NOMO-1 treated with DMSO at 0.1 percent for 48 hours (cell line): ENCODE measurements at regions not wholly inside any gene's neighbourhood (a gene's known extent, or its start where the extent isn't known, plus 50 kb on each side); places are given as distances from the start of the nearest gene placed in this dataset.
A peak's percentile ranks its signal among the peaks of the same experiment; 100 is the strongest.
"Not testable (repeated sequence)": the region's sequence is repeated elsewhere in the genome, so short reads cannot be mapped to it uniquely, and the experiment has no call there.

Experiments used
- DNase-seq: peaks from one replicate; lab custom pipeline; 2025; ENCODE audit not compliant: unreplicated experiment; lab: John Stamatoyannopoulos, UW

- DNase-seq: no peak
Measured at GRCh38 chr17:20733923-20734322, 154.4 kb downstream of the CDRT15L2 start.

DNA sequence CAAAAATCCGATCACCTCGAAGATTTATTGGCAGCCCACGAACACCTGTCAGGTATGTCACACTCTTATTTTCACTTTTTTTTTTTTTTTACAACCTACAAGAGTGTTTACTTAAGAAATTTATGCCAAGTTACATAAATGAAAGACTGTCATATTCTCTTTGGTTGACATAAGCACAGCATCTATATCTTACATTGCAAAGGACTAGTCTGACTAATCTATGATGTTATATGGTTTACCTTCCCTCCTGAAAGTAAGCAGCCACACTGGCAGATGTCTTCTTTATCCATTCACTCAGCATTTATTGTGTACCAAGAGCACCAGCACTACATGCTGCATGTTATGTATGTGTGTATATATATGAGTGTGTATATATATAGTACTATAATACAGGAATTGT, 156.3 kb downstream of the CDRT15L2 start:
- no peak for DNase-seq

DNA sequence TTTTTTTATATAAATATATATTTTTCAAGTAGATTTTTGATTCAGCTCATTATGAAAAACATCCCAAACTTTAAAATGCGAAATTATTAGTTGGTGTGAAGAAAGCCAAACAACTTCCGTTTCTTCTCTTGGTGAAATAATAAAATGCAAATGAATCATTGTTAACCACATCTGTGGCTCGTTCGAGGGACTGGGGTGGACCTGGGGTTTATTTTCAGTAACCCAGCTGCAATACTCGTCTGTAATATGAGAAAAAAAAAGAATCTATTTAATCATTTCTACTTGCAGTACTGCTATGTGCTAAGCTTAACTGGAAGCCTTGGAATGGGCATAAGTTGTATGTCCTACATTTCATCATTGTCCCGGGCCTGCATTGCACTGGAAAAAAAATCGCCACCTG, 158.1 kb downstream of the CDRT15L2 start:
- peak; percentile 30 for DNase-seq

GRCh38 chr17:20771104-20771503, 191.6 kb downstream of the CDRT15L2 start:
- DNase-seq: no peak

DNA sequence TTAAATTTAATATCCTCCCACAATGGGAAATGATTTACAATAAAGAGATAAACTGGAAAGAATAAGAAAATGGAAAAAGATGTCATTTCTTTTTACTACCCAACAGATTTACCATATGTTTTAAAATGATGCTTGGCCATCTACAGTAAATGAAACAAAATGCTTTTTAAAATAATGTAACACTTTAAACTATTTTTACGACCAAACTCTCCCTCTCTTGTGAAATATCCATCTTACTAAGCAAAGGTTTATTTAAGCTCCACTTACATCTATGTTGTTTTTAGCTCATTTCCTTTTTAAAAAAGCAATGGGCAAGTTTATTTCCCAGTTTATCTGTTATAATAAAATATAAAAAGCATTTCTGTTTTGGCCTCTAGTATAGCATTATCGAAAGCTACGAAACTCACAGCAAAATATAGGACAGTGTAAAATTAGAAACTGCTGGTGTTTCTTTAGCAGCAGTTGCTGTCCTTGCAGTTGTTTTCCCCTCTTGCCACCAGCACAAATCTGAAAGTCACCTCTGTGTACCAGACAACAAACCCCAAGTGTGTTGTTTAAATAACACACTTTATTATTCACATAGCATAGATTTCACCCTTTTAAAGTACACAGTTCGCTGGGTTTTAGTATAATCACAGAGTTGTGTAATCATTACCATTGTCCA, 195.1 kb downstream of the CDRT15L2 start:
- peak; percentile 48 for DNase-seq

DNA sequence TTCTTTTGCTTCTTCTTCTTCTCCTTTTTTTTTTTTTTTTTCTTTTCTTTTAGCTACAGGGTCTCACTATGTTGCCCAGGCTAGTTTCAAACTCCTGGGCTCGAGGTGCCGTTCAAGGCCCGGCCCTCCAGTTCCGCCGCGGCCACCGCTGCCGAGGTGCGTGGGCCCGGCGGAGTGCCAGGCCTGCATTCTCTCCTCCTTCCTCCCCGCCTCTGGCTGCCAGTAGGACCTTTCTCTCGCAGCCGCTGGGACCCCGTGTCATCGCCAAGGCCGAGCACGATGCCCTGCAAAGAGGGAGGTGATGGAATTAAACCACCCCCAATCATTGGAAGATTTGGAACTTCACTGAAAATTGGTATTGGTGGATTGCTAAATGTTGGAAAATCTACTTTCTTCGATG, 195.8 kb downstream of the CDRT15L2 start:
- no peak for DNase-seq

DNA sequence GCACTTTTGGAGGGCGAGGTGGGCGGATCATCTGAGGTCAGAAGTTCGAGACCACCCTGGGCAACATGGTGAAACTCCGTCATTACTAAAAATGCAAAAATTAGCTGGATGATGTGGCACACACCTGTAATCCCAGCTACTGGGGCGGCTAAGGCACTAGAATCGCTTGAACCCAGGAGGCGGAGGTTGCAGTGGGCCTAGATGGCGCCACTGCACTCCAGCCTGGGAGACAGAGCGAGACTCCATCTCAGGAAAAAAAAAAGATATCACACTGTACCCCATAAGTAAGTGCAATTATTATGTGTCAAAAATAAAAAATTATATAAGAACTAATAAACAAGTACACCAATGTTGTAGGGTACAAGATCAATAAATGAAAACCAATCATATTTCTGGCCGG, 200.0 kb downstream of the CDRT15L2 start:
- DNase-seq: no peak

DNA sequence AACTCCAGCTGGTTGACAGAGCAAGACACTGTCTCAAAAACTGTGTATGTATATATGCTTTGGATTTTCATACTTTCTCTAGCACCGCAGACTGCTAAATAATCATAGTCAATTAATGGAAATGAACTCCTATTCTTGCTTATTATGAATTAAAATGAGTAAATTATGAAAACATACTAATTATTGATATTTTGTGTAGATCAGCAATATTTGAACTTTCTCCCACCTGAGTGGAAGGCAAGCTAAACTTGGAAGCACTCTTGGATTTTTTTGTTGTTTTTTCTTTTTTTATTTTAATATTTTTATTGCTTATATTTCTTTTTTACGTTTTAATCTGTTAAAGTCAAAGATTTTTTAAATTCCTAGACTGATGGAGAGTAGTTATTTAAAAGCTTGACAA, 201.7 kb downstream of the CDRT15L2 start:
- no peak for DNase-seq

DNA sequence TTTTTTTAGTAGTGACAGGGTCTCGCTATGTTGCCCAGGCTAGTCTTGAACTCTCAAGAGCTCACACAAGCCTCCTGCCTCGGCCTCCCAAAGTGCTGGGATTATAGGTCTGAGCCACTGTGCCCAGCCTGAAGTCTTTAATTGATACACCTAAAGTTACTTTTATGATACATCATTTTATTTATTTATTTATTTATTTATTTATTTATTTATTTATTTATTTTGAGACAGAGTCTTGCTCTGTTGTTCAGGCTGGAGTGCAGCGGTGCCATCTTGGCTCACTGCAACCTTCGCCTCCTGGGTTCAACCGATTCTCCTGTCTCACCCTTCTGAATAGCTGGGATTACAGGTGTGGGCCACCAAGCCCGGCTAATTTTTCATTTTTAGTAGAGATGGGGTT, 202.3 kb downstream of the CDRT15L2 start:
- DNase-seq: not testable (repeated sequence)

DNA sequence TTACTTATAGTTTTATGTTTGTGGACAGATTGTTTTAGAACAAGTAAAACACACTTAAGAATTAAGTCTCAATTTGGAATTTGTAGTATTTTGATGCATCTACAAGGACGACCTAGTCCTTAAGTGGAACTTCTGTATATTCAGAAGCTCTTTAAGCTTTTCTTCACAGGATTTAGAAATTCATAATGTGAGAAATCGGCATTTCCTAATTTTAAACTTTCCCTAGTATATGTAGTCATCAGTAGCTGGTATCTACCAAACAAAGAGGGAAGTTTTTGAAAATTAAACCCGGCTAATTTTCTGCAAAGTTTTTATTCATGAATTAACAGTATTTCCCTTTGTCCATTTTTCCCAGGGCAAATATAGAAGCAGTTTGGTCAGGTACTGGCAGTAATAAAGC, 203.6 kb downstream of the CDRT15L2 start:
- DNase-seq: no peak

DNA sequence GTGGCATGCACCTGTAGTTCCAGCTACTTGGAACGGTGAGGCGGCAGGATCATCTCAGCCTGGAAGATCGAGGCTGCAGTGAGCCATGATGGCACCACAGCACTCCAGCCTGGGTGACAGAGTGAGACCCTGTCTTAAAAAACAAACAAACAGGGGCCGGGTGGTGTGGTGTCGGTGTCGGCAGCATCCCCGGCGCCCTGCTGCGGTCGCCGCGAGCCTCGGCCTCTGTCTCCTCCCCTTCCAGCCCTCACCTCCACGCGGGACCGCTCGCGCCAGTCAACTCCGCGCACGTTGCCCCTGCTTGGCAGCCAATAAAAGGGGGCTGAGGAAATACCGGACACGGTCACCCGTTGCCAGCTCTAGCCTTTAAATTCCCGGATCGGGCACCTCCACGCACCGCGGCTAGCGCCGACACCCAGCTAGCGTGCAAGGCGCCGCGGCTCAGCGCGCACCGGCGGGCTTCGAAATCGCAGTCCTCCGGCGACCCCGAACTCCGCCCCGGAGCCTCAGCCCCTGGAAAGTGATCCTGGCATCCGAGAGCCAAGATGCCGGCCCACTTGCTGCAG, 204.7 kb downstream of the CDRT15L2 start:
- DNase-seq: no peak

DNA sequence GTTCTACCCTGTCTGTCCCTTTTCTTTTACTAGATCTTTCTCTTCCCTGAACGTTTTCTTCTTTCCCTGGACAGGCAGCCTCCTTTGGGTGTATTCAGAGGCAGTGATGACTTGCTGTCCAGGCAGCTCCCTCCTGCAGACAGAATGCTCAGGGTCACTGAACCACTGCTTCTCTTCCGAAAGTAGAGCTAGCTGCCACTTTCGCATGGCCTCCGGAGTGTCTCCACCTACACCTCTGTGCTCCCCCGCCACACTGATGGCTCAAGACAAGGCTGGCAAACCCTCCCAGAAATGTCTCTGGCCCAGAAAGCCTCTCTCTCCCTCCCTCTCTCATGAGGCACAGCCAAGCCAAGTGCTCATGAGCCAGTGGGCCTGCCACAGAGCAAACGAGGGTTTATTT, 207.8 kb downstream of the CDRT15L2 start:
- DNase-seq: no peak

GRCh38 chr17:20791626-20792025, 212.1 kb downstream of the CDRT15L2 start:
- no peak for DNase-seq

DNA sequence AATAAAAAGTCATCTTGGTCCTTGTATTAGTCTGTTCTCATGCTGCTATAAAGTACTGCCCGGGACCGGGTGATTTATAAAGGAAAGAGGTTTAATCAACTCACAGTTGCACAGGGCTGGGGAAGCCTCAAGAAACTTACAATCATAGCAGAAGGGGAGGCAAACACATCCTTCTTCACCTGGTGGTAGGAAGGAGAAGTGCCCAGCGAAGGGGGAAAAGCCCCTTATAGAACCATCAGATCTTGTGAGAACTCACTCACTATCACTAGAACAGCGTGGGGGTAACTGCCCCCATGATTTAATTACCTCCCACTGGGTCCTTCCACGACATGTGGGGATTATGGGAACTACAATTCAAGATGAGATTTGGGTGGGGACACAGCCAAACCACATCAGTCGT, 215.0 kb downstream of the CDRT15L2 start:
- DNase-seq: not testable (repeated sequence)

- no peak for DNase-seq
Measured at GRCh38 chr17:20797292-20797691, 217.8 kb downstream of the CDRT15L2 start.

- DNase-seq: no peak
Measured at GRCh38 chr17:20800146-20800545, 220.6 kb downstream of the CDRT15L2 start.

- no peak for DNase-seq
Measured at GRCh38 chr17:20805751-20806150, 226.2 kb downstream of the CDRT15L2 start.

DNA sequence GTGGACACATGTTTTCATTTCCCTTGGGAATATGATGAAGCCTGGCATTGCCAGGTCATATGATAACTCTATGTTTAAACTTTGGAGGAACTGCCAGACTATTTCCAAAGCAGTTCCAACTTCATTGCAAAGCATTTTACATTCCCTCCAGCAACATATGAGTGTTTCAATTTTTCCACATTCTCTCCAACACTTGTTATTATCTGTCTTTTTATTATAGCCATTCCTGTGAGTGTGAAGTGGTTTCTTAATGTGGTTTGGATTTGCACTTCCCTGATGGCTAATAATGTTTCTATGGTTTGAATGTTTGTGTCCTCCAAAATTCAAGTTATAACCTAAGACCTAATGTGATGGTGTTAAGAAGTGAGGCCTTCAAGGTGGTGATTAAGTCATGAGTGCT, 228.0 kb downstream of the CDRT15L2 start:
- not testable (repeated sequence) for DNase-seq

- DNase-seq: not testable (repeated sequence)
Measured at GRCh38 chr17:20815410-20815809, 227.4 kb downstream of the USP22 start.

DNA sequence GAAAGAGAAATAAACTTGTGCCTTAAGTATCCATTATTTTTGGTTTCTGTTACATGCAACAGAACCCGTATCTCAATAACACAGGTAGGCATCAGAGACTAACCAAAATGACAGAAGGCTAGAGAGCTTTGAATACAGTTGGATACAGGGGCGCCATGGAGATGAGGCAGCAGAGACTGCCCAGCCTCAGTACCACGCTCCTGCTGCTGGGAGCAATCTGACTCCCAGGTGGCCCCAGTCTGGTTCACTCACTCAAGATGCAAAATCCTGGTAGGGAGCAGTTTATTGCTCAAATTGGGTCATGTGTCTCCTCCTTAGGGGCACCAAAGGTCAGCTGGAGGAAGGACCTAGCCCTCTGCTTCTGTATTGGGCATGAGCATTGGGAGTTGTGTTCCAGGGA, 218.9 kb downstream of the USP22 start:
- DNase-seq: no peak

DNA sequence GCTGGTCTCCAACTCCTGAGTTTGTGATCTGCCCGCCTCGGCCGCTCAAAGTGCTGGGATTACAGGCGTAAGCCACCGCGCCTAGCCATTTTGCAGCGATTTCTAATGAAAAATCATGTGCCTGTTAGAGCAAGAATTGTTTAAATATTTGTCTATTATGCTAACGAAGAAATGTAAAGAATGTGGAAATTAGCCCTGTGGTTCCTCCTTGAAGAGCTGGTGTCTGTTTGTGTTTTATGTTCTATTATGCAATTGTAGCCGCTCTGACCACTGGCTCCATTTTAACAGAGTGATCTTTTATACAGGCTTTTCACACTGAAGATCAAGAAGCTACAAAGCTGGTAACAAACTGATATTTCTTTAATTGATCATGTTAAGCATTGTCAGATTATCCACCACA, 217.3 kb downstream of the USP22 start:
- DNase-seq: peak; percentile 92

DNA sequence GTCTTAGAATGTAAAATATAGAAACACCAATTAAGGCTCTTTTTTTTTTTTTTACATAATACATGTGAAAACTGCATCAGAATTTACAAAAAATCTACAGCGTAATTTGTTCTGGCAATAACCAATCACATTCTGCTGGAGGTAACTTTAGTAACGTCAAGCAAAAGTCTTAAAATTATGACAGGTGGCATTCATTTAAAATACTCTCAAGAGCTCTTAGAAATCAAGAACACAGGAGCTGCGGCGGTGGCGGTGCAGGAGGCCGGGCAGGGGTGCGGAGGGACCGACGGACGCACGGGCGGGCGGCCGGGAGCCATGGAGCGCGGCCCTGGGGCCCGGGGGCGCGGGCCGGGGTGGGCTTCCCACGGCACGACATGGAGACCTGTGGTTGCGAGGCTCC, 202.4 kb downstream of the USP22 start:
- not testable (repeated sequence) for DNase-seq
